SH-SY5Y (cell line): ENCODE measurements at regions not wholly inside any gene's neighbourhood (a gene's known extent, or its start where the extent isn't known, plus 50 kb on each side); places are given as distances from the start of the nearest gene placed in this dataset.
A peak's percentile ranks its signal among the peaks of the same experiment; 100 is the strongest.

Source experiments
- GATA2 ChIP-seq: IDR thresholded peaks from 2 replicates; pipeline ENCODE4 v1.6.1; 2011; ENCODE audit warnings: mild to moderate bottlenecking, low read depth, low read length
- GATA3 ChIP-seq: IDR thresholded peaks from 2 replicates; pipeline ENCODE4 v1.6.1; 2011; ENCODE audit warnings: low read depth, mild to moderate bottlenecking, low read length, moderate library complexity

- TF ChIP-seq GATA3: no peak
- TF ChIP-seq GATA2: no peak
Observed at GRCh38 chr21:22263890-22264289, 1265.7 kb downstream of the NCAM2 start.

GRCh38 chr21:22277341-22277740, 1279.1 kb downstream of the NCAM2 start:
- TF ChIP-seq GATA3 (no peak), GATA2 (no peak)

- TF ChIP-seq GATA3: no peak
- no peak for TF ChIP-seq GATA2
Observed at GRCh38 chr21:22278366-22278765, 1280.2 kb downstream of the NCAM2 start.

- TF ChIP-seq GATA2 (no peak), GATA3 (no peak)
Observed at GRCh38 chr21:22280851-22281250, 1282.6 kb downstream of the NCAM2 start.

- no peak for TF ChIP-seq GATA3
- no peak for TF ChIP-seq GATA2
Observed at GRCh38 chr21:22288885-22289499, 1290.8 kb downstream of the NCAM2 start.

GRCh38 chr21:22292144-22292543, 1293.9 kb downstream of the NCAM2 start:
- no peak for TF ChIP-seq GATA2

- no peak for TF ChIP-seq GATA3
- no peak for TF ChIP-seq GATA2
Observed at GRCh38 chr21:22297575-22297974, 1299.4 kb downstream of the NCAM2 start.

- no peak for TF ChIP-seq GATA3
- no peak for TF ChIP-seq GATA2
Observed at GRCh38 chr21:22311741-22312462, 1313.7 kb downstream of the NCAM2 start.

GRCh38 chr21:22314963-22315362, 1316.8 kb downstream of the NCAM2 start:
- no peak for TF ChIP-seq GATA3
- TF ChIP-seq GATA2: no peak

- TF ChIP-seq GATA2 (no peak), GATA3 (no peak)
Observed at GRCh38 chr21:22319435-22319834, 1321.2 kb downstream of the NCAM2 start.

GRCh38 chr21:22342889-22343288, 1344.7 kb downstream of the NCAM2 start:
- TF ChIP-seq GATA3 (no peak), GATA2 (no peak)

GRCh38 chr21:22343303-22343702, 1345.1 kb downstream of the NCAM2 start:
- no peak for TF ChIP-seq GATA3

GRCh38 chr21:22343721-22344120, 1345.5 kb downstream of the NCAM2 start:
- TF ChIP-seq GATA3 (no peak), GATA2 (no peak)

GRCh38 chr21:22345624-22346023, 1347.4 kb downstream of the NCAM2 start:
- TF ChIP-seq GATA2: no peak
- no peak for TF ChIP-seq GATA3

GRCh38 chr21:22346576-22346975, 1348.4 kb downstream of the NCAM2 start:
- TF ChIP-seq GATA2: peak; percentile 56
- peak; percentile 52; the same call in 1 of the 2 replicates for TF ChIP-seq GATA3

- TF ChIP-seq GATA2 (no peak), GATA3 (no peak)
Observed at GRCh38 chr21:22351076-22351475, 1352.9 kb downstream of the NCAM2 start.

GRCh38 chr21:22352088-22352487, 1353.9 kb downstream of the NCAM2 start:
- no peak for TF ChIP-seq GATA3
- TF ChIP-seq GATA2: no peak

GRCh38 chr21:22355949-22356348, 1357.7 kb downstream of the NCAM2 start:
- no peak for TF ChIP-seq GATA3
- no peak for TF ChIP-seq GATA2
